ENCODE measurements at regions not wholly inside any gene's neighbourhood (a gene's known extent, or its start where the extent isn't known, plus 50 kb on each side); places are given as distances from the start of the nearest gene placed in this dataset.
"Not testable (repeated sequence)": the region's sequence is repeated elsewhere in the genome, so short reads cannot be mapped to it uniquely, and the experiment has no call there.

DNA sequence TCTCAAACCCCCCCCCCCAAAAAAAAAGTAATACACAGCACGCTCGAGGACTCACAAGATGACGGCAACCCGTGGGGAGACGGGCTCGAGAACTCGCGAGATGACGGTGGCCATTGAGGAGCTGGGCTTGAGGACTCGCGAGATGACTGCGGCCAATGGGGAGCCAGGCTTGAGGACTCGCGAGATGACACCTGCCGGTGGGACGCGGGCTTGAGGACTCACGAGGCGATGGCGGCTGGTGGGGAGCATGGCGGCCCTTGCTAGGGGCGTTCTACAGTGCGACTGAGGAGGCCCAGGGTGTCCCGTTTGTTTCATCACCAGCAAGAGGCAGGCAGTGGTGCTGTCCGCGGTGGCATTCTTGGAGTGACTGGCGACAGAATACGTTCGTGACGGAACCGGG, 172.4 kb upstream of the MAGEB16 start:
- no peaks in the 10 kb centered on the region for H4K20me1 ChIP-seq (ENCODE audit: insufficient read depth)
- POLR2A ChIA-PET (ENCODE audit: unreplicated experiment), result no interaction called here
- no peak overlapping the region for H3K4me3 ChIP-seq
- intact Hi-C loops (cut with micrococcal nuclease; ENCODE audit: unreplicated experiment), result no loop called here
- H2AFZ ChIP-seq, result no peak overlapping the region
- no peaks in the 10 kb centered on the region for H3K36me3 ChIP-seq (ENCODE audit: low read depth)
- no peaks in the 10 kb centered on the region for H3K79me2 ChIP-seq (ENCODE audit: low read depth)
- H3K27ac ChIP-seq, result no peak overlapping the region
- H3K9me3 ChIP-seq (ENCODE audit: insufficient read depth, low read depth), result no peaks in the 10 kb centered on the region
- no peaks in the 10 kb centered on the region for H3K27me3 ChIP-seq (ENCODE audit: insufficient read depth, low read depth)
- no peak overlapping the region for H3K4me2 ChIP-seq
- no peaks in the 10 kb centered on the region for H3F3A ChIP-seq (ENCODE audit: insufficient read depth, low read depth)
- no TSS peak for BruUV-seq (replicated peaks)
- TF ChIP-seq, protein P1, sequence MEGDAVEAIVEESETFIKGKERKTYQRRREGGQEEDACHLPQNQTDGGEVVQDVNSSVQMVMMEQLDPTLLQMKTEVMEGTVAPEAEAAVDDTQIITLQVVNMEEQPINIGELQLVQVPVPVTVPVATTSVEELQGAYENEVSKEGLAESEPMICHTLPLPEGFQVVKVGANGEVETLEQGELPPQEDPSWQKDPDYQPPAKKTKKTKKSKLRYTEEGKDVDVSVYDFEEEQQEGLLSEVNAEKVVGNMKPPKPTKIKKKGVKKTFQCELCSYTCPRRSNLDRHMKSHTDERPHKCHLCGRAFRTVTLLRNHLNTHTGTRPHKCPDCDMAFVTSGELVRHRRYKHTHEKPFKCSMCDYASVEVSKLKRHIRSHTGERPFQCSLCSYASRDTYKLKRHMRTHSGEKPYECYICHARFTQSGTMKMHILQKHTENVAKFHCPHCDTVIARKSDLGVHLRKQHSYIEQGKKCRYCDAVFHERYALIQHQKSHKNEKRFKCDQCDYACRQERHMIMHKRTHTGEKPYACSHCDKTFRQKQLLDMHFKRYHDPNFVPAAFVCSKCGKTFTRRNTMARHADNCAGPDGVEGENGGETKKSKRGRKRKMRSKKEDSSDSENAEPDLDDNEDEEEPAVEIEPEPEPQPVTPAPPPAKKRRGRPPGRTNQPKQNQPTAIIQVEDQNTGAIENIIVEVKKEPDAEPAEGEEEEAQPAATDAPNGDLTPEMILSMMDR (conservative IDR thresholded peaks at IDR 0.05), result no peak
- CTCF ChIA-PET, result no interaction called here
- H3K4me1 ChIP-seq (replicated peaks; ENCODE audit: insufficient read depth), result no peaks in the 10 kb centered on the region
- H3K9me2 ChIP-seq (ENCODE audit: insufficient read depth), result no peaks in the 10 kb centered on the region
- DNase-seq, result no peak

DNA sequence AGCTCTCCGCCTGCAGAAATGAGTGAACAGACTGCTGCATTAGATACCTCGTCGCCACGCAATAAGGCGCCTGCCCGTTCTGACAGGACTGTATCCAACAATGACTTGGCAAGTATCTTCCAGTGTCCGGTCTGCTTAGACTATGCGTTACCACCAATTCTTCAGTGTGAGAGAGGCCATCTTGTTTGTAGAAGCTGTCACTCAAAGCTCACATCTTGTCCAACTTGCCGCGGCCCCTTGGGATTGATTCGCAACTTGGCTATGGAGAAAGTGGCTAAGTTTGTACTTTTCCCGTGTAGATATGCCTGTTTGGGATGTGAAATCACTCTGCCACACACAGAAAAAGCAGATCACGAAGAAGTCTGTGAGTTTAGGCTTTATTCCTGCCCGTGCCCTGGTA, 172.0 kb upstream of the MAGEB16 start:
- Histone ChIP-seq H3K79me2 (ENCODE audit: low read depth) (no peaks in the 10 kb centered on the region), H3K4me3 (no peak overlapping the region), H4K20me1 (ENCODE audit: insufficient read depth) (no peaks in the 10 kb centered on the region), H3K4me1 (replicated peaks; ENCODE audit: insufficient read depth) (no peaks in the 10 kb centered on the region), H3K9me2 (ENCODE audit: insufficient read depth) (no peaks in the 10 kb centered on the region), H3K27me3 (ENCODE audit: insufficient read depth, low read depth) (no peaks in the 10 kb centered on the region), H3K36me3 (ENCODE audit: low read depth) (no peaks in the 10 kb centered on the region), H2AFZ (no peak overlapping the region), H3K27ac (no peak overlapping the region), H3K9me3 (ENCODE audit: insufficient read depth, low read depth) (no peaks in the 10 kb centered on the region), H3K4me2 (no peak overlapping the region), H3F3A (ENCODE audit: insufficient read depth, low read depth) (no peaks in the 10 kb centered on the region)
- ChIA-PET POLR2A (ENCODE audit: unreplicated experiment) (no interaction called here), CTCF (no interaction called here)
- TF ChIP-seq, protein P1 (conservative IDR thresholded peaks at IDR 0.05), result no peak
- TF ChIP-seq EZH2 (IDR thresholded peaks at IDR 0.05; ENCODE audit: low read depth), result no peak
- BruUV-seq (replicated peaks), result no TSS peak
- no peak for DNase-seq
- intact Hi-C loops (cut with micrococcal nuclease; ENCODE audit: unreplicated experiment), result no loop called here

DNA sequence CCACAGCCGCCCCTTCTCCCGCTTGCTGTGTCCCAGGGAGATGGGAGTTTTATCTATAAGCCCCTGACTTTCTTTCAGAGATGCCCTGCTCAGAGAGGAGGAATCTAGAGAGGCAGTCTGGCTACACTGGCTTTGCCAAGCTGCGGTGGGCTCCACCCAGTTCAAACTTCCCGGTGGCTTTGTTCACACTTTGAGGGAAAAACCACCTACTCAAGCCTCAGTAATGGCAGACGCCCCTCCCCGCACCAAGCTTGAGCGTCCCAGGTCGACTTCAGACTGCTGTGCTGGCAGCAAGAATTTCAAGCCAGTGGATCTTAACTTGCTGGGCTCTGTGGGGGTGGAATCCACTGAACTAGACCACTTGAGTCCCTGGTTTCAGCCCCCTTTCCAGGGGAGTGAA, 162.2 kb upstream of the MAGEB16 start:
- BruUV-seq (replicated peaks); H3K79me2 ChIP-seq (ENCODE audit: low read depth); H3K36me3 ChIP-seq (ENCODE audit: low read depth); H2AFZ ChIP-seq; H3K27me3 ChIP-seq (ENCODE audit: insufficient read depth, low read depth); H3K27ac ChIP-seq; H3K4me2 ChIP-seq; H3K9me2 ChIP-seq (ENCODE audit: insufficient read depth); POLR2A ChIA-PET (ENCODE audit: unreplicated experiment); H3F3A ChIP-seq (ENCODE audit: insufficient read depth, low read depth); intact Hi-C loops (cut with micrococcal nuclease; ENCODE audit: unreplicated experiment); H4K20me1 ChIP-seq (ENCODE audit: insufficient read depth); H3K9me3 ChIP-seq (ENCODE audit: insufficient read depth, low read depth); H3K4me1 ChIP-seq (replicated peaks; ENCODE audit: insufficient read depth); H3K4me3 ChIP-seq; CTCF ChIA-PET; DNase-seq: not testable (repeated sequence)

DNA sequence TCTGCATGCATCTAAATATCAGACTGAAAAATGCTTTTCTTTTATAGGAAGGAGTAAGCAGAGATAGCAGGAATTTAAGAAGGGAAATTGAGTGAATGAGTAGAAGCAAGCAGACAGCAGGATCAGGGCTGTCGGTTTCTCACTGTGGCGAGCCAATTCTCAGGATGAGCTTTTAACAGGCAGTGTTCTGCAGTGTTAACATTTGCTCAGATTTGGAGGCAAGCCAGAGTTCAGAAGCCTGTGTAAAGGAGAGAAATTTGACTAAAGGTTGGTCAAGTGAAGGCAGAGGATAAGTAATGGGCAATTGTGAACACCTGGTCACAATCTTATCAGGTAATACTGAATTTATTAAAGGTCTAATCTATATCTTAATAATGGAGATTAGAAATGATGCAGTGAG, 133.3 kb upstream of the MAGEB16 start:
- BruUV-seq (replicated peaks), result no TSS peak

More for the DNA sequence above, 133.3 kb upstream of the MAGEB16 start:
- Histone ChIP-seq H3F3A (ENCODE audit: insufficient read depth, low read depth) (no peaks in the 10 kb centered on the region), H3K79me2 (ENCODE audit: low read depth) (no peaks in the 10 kb centered on the region), H3K27me3 (ENCODE audit: insufficient read depth, low read depth) (no peaks in the 10 kb centered on the region), H3K9me2 (ENCODE audit: insufficient read depth) (no peaks in the 10 kb centered on the region), H3K9me3 (ENCODE audit: insufficient read depth, low read depth) (no peaks in the 10 kb centered on the region), H4K20me1 (ENCODE audit: insufficient read depth) (no peaks in the 10 kb centered on the region), H2AFZ (no peak overlapping the region), H3K4me2 (no peak overlapping the region), H3K36me3 (ENCODE audit: low read depth) (no peaks in the 10 kb centered on the region), H3K27ac (no peak overlapping the region), H3K4me3 (no peak overlapping the region), H3K4me1 (replicated peaks; ENCODE audit: insufficient read depth) (no peaks in the 10 kb centered on the region)
- POLR2A ChIA-PET (ENCODE audit: unreplicated experiment), result no interaction called here
- TF ChIP-seq EZH2 (IDR thresholded peaks at IDR 0.05; ENCODE audit: low read depth), result no peak
- TF ChIP-seq, protein P1 (conservative IDR thresholded peaks at IDR 0.05), result no peak
- CTCF ChIA-PET, result no interaction called here
- intact Hi-C loops (cut with micrococcal nuclease; ENCODE audit: unreplicated experiment), result no loop called here
- no peak for DNase-seq
